ENCODE measurements at regions not wholly inside any gene's neighbourhood (a gene's known extent, or its start where the extent isn't known, plus 50 kb on each side); places are given as distances from the start of the nearest gene placed in this dataset.

- H3K27ac ChIP-seq (ENCODE audit: insufficient read depth, low read depth, low read length), result no peak overlapping the region
- H3K4me2 ChIP-seq (ENCODE audit: insufficient read depth, low read length), result no peak overlapping the region
- H3K9ac ChIP-seq (replicated peaks; ENCODE audit: extremely low read depth, insufficient read depth, low read length), result no peak overlapping the region
- no peaks in the 10 kb centered on the region for H4K20me1 ChIP-seq (replicated peaks; ENCODE audit: control insufficient read depth, extremely low read depth, insufficient read depth, low read length)
- dilution Hi-C loops (cut with MboI; ENCODE audit: extremely low pct_ligation_motif_present, low sequenced_read_pairs), result no loop called here
- no peaks in the 10 kb centered on the region for H3K4me1 ChIP-seq (ENCODE audit: control insufficient read depth, extremely low read depth, insufficient read depth, low read length)
- intact Hi-C loops (cut with micrococcal nuclease), result no loop called here
- H3K9me3 ChIP-seq (replicated peaks; ENCODE audit: control insufficient read depth, insufficient read depth, low read length), result no peaks in the 10 kb centered on the region
- no peaks in the 10 kb centered on the region for H3K27me3 ChIP-seq (ENCODE audit: control insufficient read depth in 2 of 2, insufficient read depth in 2 of 2, low read length in 2 of 2)
- ChIA-PET POLR2A (no interaction called here), CTCF (interaction anchor here (1.2 kb wide), 2 partner anchors 98 to 179 kb away, joined by 3 read pairs; partner anchors contain the start of gene RESF1)
- no peak for DNase-seq (ENCODE audit: low read depth, low spot score)
- no peak overlapping the region for H2AFZ ChIP-seq (ENCODE audit: low read depth, low read length)
- H3K79me2 ChIP-seq (ENCODE audit: control insufficient read depth, insufficient read depth, low read length), result no peaks in the 10 kb centered on the region
- no peak overlapping the region for H3K4me3 ChIP-seq (replicated peaks in 1 of 3; ENCODE audit: insufficient read depth in 1 of 3, low read depth in 1 of 3, low read length in 3 of 3)
- no peak for TF ChIP-seq POLR2A (IDR thresholded peaks at IDR 0.05; ENCODE audit: low read depth, low read length)
- no peak for TF ChIP-seq CTCF (IDR thresholded peaks at IDR 0.05; ENCODE audit: extremely low read depth in 1 of 2, insufficient read depth in 1 of 2, low read depth in 1 of 2, low read length in 2 of 2)
- TF ChIP-seq EZH2 (IDR thresholded peaks at IDR 0.05; ENCODE audit: borderline replicate concordance, low read depth, low read length, severe bottlenecking), result no peak
- TF ChIP-seq POLR2AphosphoS5 (IDR thresholded peaks at IDR 0.05; ENCODE audit: insufficient read depth, low read depth, low read length), result no peak
- no peak for TF ChIP-seq FOS (IDR thresholded peaks at IDR 0.05; ENCODE audit: borderline replicate concordance, insufficient read depth, low read length)
- TF ChIP-seq MAX (IDR thresholded peaks at IDR 0.05; ENCODE audit: insufficient read depth, insufficient read length), result no peak
- no peak for TF ChIP-seq GATA2 (IDR thresholded peaks at IDR 0.05; ENCODE audit: insufficient read depth, insufficient read length, low read depth, low read length)
- TF ChIP-seq MYC (IDR thresholded peaks at IDR 0.05; ENCODE audit: low read depth, low read length), result no peak
- H3K9me1 ChIP-seq (replicated peaks; ENCODE audit: control insufficient read depth, extremely low read depth, insufficient read depth, low read length), result no peaks in the 10 kb centered on the region
- no peak for FAIRE-seq
- no peaks in the 10 kb centered on the region for H3K36me3 ChIP-seq (ENCODE audit: control insufficient read depth in 2 of 2, extremely low read depth in 1 of 2, insufficient read depth in 2 of 2, low read length in 2 of 2)
- no TSS peak for BruUV-seq (replicated peaks)
These were observed 51.3 kb upstream of the AMN1 start for GRCh38 chr12:31780096-31780495.

Data from endothelial cell of umbilical vein (primary cell).